SK-N-SH (cell line): ENCODE measurements at regions not wholly inside any gene's neighbourhood (a gene's known extent, or its start where the extent isn't known, plus 50 kb on each side); places are given as distances from the start of the nearest gene placed in this dataset.

Experiments
- CTCF ChIA-PET: fragments of 300-600, 350-600 bp; formaldehyde crosslinking; extraction: SDS; loops from one replicate; lab custom pipeline; 2021; lab: Yijun Ruan, JAX
- POLR2A ChIA-PET: fragments of 350-600 bp; sonication (Branson Sonifier 250); formaldehyde crosslinking; extraction: SDS; loops from one replicate; lab custom pipeline; 2020; ENCODE audit warnings: antibody characterized with exemption, inconsistent platforms; lab: Yijun Ruan, JAX
- DNase-seq: peaks from one replicate; pipeline ENCODE4 v3.0.0; 2012
- H2AFZ ChIP-seq: fragments of 200-600 bp; sonication (generic); 2 replicates; pipeline ENCODE4 v1.8.1; 2016; ENCODE audit warnings: antibody characterized with exemption, mild to moderate bottlenecking, low read depth
- H3F3A ChIP-seq: fragments of 200-600 bp; sonication (generic); replicated peaks from 2 replicates; pipeline ENCODE3; 2016; ENCODE audit warnings: antibody characterized with exemption, mild to moderate bottlenecking; ENCODE audit not compliant: insufficient read depth
- H3K27ac ChIP-seq, 2 experiments: fragments of 200-500 bp in 1 of 2; fragments of 200-600 bp in 1 of 2; sonication (Bioruptor generic) in 1 of 2; sonication (generic), shearing (Covaris generic) in 1 of 2; 2 replicates each; pipeline versions ENCODE4 v1.5.1 to v1.6.1; 2014 to 2016; ENCODE audit warnings: low read depth in 2 of 2, inconsistent platforms in 1 of 2, low read length in 1 of 2, mild to moderate bottlenecking in 1 of 2, mixed read lengths in 1 of 2
- H3K27me3 ChIP-seq: fragments of 200-600 bp; sonication (generic), shearing (Covaris generic); 2 replicates; pipeline ENCODE4 v1.6.1; 2016; ENCODE audit warnings: mixed run types; ENCODE audit not compliant: insufficient read depth
- H3K36me3 ChIP-seq, 2 experiments: fragments of 200-500 bp in 1 of 2; fragments of 200-600 bp in 1 of 2; sonication (Bioruptor generic) in 1 of 2; sonication (generic) in 1 of 2; replicated peaks in 1 of 2; 2 replicates each; pipeline versions ENCODE3 to v1.5.1; 2014 to 2016; ENCODE audit warnings: low read length in 1 of 2, mild to moderate bottlenecking in 1 of 2; ENCODE audit not compliant: insufficient read depth in 2 of 2, control insufficient read depth in 1 of 2
- H3K4me1 ChIP-seq, 2 experiments: fragments of 200-500 bp in 1 of 2; fragments of 200-600 bp in 1 of 2; sonication (Bioruptor generic) in 1 of 2; sonication (generic), shearing (Covaris generic) in 1 of 2; 2 replicates each; pipeline versions ENCODE4 v1.5.1 to v1.6.1; 2014 to 2016; ENCODE audit warnings: low read depth in 1 of 2, low read length in 1 of 2, mixed run types in 1 of 2; ENCODE audit not compliant: insufficient read depth in 2 of 2, control insufficient read depth in 1 of 2
- H3K4me2 ChIP-seq: fragments of 200-600 bp; sonication (generic), shearing (Covaris generic); 2 replicates; pipeline ENCODE4 v1.6.1; 2017; ENCODE audit warnings: mixed run types
- H3K4me3 ChIP-seq, 2 experiments: fragments of 200-500 bp in 1 of 2; fragments of 200-600 bp in 1 of 2; sonication (Bioruptor generic) in 1 of 2; sonication (generic), shearing (Covaris generic) in 1 of 2; 2 replicates each; pipeline versions ENCODE4 v1.5.1 to v1.8.1; 2014 to 2016; ENCODE audit warnings: low read depth in 2 of 2, inconsistent platforms in 1 of 2, low read length in 1 of 2, mild to moderate bottlenecking in 1 of 2, mixed read lengths in 1 of 2, moderate library complexity in 1 of 2
- H3K79me2 ChIP-seq: fragments of 200-600 bp; sonication (generic); 2 replicates; pipeline ENCODE4 v1.8.1; 2017; ENCODE audit warnings: mild to moderate bottlenecking; ENCODE audit not compliant: insufficient read depth
- H3K9ac ChIP-seq: fragments of 200-600 bp; sonication (generic); 2 replicates; pipeline ENCODE4 v1.6.1; 2017; ENCODE audit warnings: mixed run types
- H3K9me2 ChIP-seq: fragments of 200-600 bp; sonication (generic); 2 replicates; pipeline ENCODE4 v1.6.1; 2017; ENCODE audit warnings: mixed run types
- H3K9me3 ChIP-seq: fragments of 200-600 bp; sonication (generic); 2 replicates; pipeline ENCODE4 v1.6.1; 2017; ENCODE audit warnings: mixed run types, mild to moderate bottlenecking, moderate library complexity
- H4K20me1 ChIP-seq: fragments of 200-600 bp; sonication (generic); 2 replicates; pipeline ENCODE4 v1.6.1; 2017; ENCODE audit warnings: mild to moderate bottlenecking, mixed run types; ENCODE audit not compliant: insufficient read depth
- EP300 ChIP-seq, 2 experiments: IDR thresholded peaks; 2 replicates each; pipeline versions ENCODE4 v1.4.0 to v1.6.1; 2012; ENCODE audit warnings: borderline replicate concordance in 1 of 2, low read depth in 1 of 2, low read length in 1 of 2
- FOXJ3 ChIP-seq: sonication (generic); formaldehyde crosslinking; IDR thresholded peaks from 2 replicates; pipeline ENCODE4 v1.5.1; 2020; ENCODE audit warnings: mild to moderate bottlenecking, missing genetic modification reagents
- GATA2 ChIP-seq: sonication (generic); formaldehyde crosslinking; IDR thresholded peaks from 2 replicates; pipeline ENCODE4 v1.5.0; 2020; ENCODE audit warnings: mild to moderate bottlenecking, missing genetic modification reagents
- JUND ChIP-seq: IDR thresholded peaks from 2 replicates; pipeline ENCODE4 v1.4.0; 2012
- MAX ChIP-seq: IDR thresholded peaks from 2 replicates; pipeline ENCODE4 v1.4.0; 2012; ENCODE audit warnings: low read depth
- MXI1 ChIP-seq: IDR thresholded peaks from 2 replicates; pipeline ENCODE4 v1.6.1; 2012; ENCODE audit warnings: mild to moderate bottlenecking, low read depth, low read length, improper control_type of control experiment
- RFX5 ChIP-seq: IDR thresholded peaks from 2 replicates; pipeline ENCODE4 v1.6.1; 2012; ENCODE audit warnings: mild to moderate bottlenecking, improper control_type of control experiment, low read length
- RXRA ChIP-seq: IDR thresholded peaks from 2 replicates; pipeline ENCODE4 v1.4.0; 2012; ENCODE audit warnings: low read depth, mild to moderate bottlenecking, borderline replicate concordance
- USF1 ChIP-seq: IDR thresholded peaks from 2 replicates; pipeline ENCODE4 v1.4.0; 2012; ENCODE audit warnings: low read depth, borderline replicate concordance
- YY1 ChIP-seq: IDR thresholded peaks from 2 replicates; pipeline ENCODE4 v1.4.0; 2012; ENCODE audit warnings: low read depth, mild to moderate bottlenecking
- WGBS: methylation state at CpG from one replicate; pipeline ENCODE4 v1.1.6; 2017; ENCODE audit warnings: low lambda C conversion rate; 5-methylcytosine and 5-hydroxymethylcytosine counted together
- TF ChIP-seq, protein P1 (sequence below): IDR thresholded peaks from 2 replicates; pipeline ENCODE4 v1.6.1; 2012; ENCODE audit warnings: mild to moderate bottlenecking, low read depth, low read length, moderate library complexity
- TF ChIP-seq, protein P2 (sequence below): fragments of 150-350 bp; IDR thresholded peaks from 2 replicates; pipeline ENCODE4 v1.6.1; 2017; ENCODE audit warnings: antibody characterized with exemption, low read length, low read depth, borderline replicate concordance

DNA sequence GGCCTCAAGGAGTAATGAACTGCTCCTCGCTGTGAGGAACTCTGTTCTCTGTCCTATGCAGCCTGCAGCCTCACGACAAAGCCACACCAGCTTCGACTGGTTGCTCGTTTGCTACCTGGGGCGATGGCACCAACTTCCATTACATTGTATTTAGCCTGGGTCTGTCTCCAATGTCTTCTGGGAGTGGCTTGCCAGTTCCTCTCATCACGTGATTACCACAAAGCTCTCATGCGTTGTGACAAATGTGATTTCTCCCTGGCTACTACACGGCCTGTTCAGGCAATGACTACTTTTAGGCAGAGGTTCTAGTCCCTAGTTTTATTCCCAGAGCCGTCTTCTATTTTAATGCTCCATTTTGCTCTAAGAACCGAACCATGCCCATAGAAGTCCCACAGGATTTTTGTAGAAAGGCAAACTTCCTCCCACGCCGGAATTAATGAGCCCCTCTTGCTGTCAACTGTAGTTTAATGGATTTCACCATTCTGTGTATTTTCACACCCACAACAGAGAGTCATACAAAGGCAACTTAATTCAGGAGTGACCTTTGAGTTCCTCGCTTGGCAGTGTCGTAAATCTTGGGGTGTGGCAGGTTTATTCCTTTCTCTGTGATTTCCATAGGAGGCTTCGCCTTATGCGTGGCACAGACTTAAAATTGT, 351.9 kb downstream of the EFNB2 start:
- Histone ChIP-seq H4K20me1 (no peaks in the 10 kb centered on the region), H3K27me3 (no peaks in the 10 kb centered on the region), H3K9me3 (no peaks in the 10 kb centered on the region), H2AFZ (no peak overlapping the region), H3K79me2 (no peaks in the 10 kb centered on the region), H3K9ac (no peak overlapping the region), H3K4me2 (no peak overlapping the region), H3K9me2 (no peaks in the 10 kb centered on the region), H3K36me3 (no peaks in the 10 kb centered on the region), H3K4me1 (no peaks in the 10 kb centered on the region), H3K27ac (no peak overlapping the region), H3K4me3 (no peak overlapping the region), H3F3A (peaks cover 4% of the 10 kb centered on the region)
- TF ChIP-seq YY1 (no peak), MXI1 (no peak), GATA2 (CRISPR knock-in tag) (no peak), RXRA (no peak), EP300 (IDR thresholded peaks at IDR 0.05; ENCODE audit: borderline replicate concordance in 1 of 2, low read depth in 1 of 2, low read length in 1 of 2) (no peak), USF1 (no peak), RFX5 (no peak), MAX (no peak), FOXJ3 (CRISPR knock-in tag) (no peak), JUND (no peak)
- TF ChIP-seq, protein P1, sequence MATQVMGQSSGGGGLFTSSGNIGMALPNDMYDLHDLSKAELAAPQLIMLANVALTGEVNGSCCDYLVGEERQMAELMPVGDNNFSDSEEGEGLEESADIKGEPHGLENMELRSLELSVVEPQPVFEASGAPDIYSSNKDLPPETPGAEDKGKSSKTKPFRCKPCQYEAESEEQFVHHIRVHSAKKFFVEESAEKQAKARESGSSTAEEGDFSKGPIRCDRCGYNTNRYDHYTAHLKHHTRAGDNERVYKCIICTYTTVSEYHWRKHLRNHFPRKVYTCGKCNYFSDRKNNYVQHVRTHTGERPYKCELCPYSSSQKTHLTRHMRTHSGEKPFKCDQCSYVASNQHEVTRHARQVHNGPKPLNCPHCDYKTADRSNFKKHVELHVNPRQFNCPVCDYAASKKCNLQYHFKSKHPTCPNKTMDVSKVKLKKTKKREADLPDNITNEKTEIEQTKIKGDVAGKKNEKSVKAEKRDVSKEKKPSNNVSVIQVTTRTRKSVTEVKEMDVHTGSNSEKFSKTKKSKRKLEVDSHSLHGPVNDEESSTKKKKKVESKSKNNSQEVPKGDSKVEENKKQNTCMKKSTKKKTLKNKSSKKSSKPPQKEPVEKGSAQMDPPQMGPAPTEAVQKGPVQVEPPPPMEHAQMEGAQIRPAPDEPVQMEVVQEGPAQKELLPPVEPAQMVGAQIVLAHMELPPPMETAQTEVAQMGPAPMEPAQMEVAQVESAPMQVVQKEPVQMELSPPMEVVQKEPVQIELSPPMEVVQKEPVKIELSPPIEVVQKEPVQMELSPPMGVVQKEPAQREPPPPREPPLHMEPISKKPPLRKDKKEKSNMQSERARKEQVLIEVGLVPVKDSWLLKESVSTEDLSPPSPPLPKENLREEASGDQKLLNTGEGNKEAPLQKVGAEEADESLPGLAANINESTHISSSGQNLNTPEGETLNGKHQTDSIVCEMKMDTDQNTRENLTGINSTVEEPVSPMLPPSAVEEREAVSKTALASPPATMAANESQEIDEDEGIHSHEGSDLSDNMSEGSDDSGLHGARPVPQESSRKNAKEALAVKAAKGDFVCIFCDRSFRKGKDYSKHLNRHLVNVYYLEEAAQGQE: no peak
- TF ChIP-seq, protein P2, sequence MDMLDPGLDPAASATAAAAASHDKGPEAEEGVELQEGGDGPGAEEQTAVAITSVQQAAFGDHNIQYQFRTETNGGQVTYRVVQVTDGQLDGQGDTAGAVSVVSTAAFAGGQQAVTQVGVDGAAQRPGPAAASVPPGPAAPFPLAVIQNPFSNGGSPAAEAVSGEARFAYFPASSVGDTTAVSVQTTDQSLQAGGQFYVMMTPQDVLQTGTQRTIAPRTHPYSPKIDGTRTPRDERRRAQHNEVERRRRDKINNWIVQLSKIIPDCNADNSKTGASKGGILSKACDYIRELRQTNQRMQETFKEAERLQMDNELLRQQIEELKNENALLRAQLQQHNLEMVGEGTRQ: no peak
- CTCF ChIA-PET: no interaction called here
- DNase-seq: no peak
- POLR2A ChIA-PET: no interaction called here
- 90% methylated on average over 16 of the region's 16 CpGs for WGBS
